Activated CD8-positive, alpha-beta T cell treated with anti-CD3 and anti-CD28 coated beads, Interleukin-2, amount 10 ng/mL, durations not matched to agents 7 days and 5 days (primary cell): ENCODE measurements at regions not wholly inside any gene's neighbourhood (a gene's known extent, or its start where the extent isn't known, plus 50 kb on each side); places are given as distances from the start of the nearest gene placed in this dataset.

Experiments used
- ATAC-seq: fragments of 150-1000 bp; cut with Tn5 transposase; one replicate; pipeline ENCODE4 v1.10.0; 2021; ENCODE audit warnings: moderate library complexity
- CTCF ChIA-PET: fragments of 350-600 bp; sonication (Branson Sonifier 250); formaldehyde crosslinking; loops from one replicate; lab custom pipeline; 2021; ENCODE audit warnings: antibody characterized with exemption; lab: Charles Lee
- POLR2A ChIA-PET: fragments of 350-600 bp; sonication (Branson Sonifier 250); formaldehyde crosslinking; loops from one replicate; lab custom pipeline; 2021; ENCODE audit warnings: antibody characterized with exemption; lab: Charles Lee
- DNase-seq: peaks from one replicate; pipeline ENCODE4 v3.0.0-alpha.2; 2020
- H3K27ac Mint-ChIP-seq: one replicate; pipeline ENCODE4 v1.8.0; 2021; ENCODE audit warnings: mild to moderate bottlenecking, mixed read lengths
- H3K27me3 Mint-ChIP-seq: one replicate; pipeline ENCODE4 v1.8.0; 2021; ENCODE audit warnings: low read depth, mixed read lengths
- H3K36me3 Mint-ChIP-seq: one replicate; pipeline ENCODE4 v1.8.0; 2021; ENCODE audit warnings: low read depth, mixed read lengths
- H3K4me1 Mint-ChIP-seq: one replicate; pipeline ENCODE4 v1.8.0; 2021; ENCODE audit warnings: low read depth, mixed read lengths
- H3K4me3 Mint-ChIP-seq: one replicate; pipeline ENCODE4 v1.8.0; 2021; ENCODE audit warnings: mild to moderate bottlenecking, mixed read lengths
- H3K9me3 Mint-ChIP-seq: one replicate; pipeline ENCODE4 v1.8.0; 2022; ENCODE audit warnings: mixed read lengths; ENCODE audit not compliant: insufficient read depth

- Mint-ChIP-seq H3K36me3 (peaks cover 6% of the 10 kb centered on the region), H3K4me3 (no peak overlapping the region), H3K4me1 (peaks cover 30% of the 10 kb centered on the region), H3K27me3 (no peaks in the 10 kb centered on the region), H3K27ac (no peak overlapping the region), H3K9me3 (no peaks in the 10 kb centered on the region)
- DNase-seq (no peak), ATAC-seq (no peak)
- POLR2A ChIA-PET: no interaction called here
- CTCF ChIA-PET: interaction anchor here (0.7 to 2.1 kb wide), 10 partner anchors 10 to 115 kb away, joined by 3 to 9 read pairs (median 3); partner anchors contain the start of gene SERTAD2
Observed at GRCh38 chr2:64722291-64723044, 68.8 kb upstream of the SERTAD2 start.

GRCh38 chr2:64727013-64727767 lies 73.5 kb upstream of the SERTAD2 start:
- no peaks in the 10 kb centered on the region for H3K27me3 Mint-ChIP-seq
- POLR2A ChIA-PET: interaction anchor here (0.8 to 7.3 kb wide), 13 partner anchors 11 to 500 kb away, joined by 3 to 77 read pairs (median 5); partner anchors contain the start of genes ACTR2 and SERTAD2
- ATAC-seq (peak; percentile 84), DNase-seq (no peak)
- H3K4me3 Mint-ChIP-seq: peak overlapping the region; percentile 36
- CTCF ChIA-PET: interaction anchor here (0.7 to 3.2 kb wide), 29 partner anchors 8 to 143 kb away, joined by 3 to 33 read pairs (median 4); partner anchors contain the start of gene SERTAD2
- H3K27ac Mint-ChIP-seq: peak overlapping the region; percentile 89
- H3K9me3 Mint-ChIP-seq: no peaks in the 10 kb centered on the region
- peaks cover 17% of the 10 kb centered on the region for H3K36me3 Mint-ChIP-seq
- H3K4me1 Mint-ChIP-seq: peaks cover 58% of the 10 kb centered on the region

GRCh38 chr2:64727843-64728463 lies 74.2 kb upstream of the SERTAD2 start:
- Mint-ChIP-seq H3K4me3 (peak overlapping the region; percentile 44), H3K4me1 (peaks cover 62% of the 10 kb centered on the region), H3K27ac (peak overlapping the region; percentile 89), H3K27me3 (no peaks in the 10 kb centered on the region), H3K9me3 (no peaks in the 10 kb centered on the region), H3K36me3 (peaks cover 17% of the 10 kb centered on the region)
- ChIA-PET CTCF (interaction anchor here (0.7 to 3.2 kb wide), 22 partner anchors 9 to 143 kb away, joined by 3 to 33 read pairs (median 4); partner anchors contain the start of gene SERTAD2), POLR2A (interaction anchor here (1.0 to 7.3 kb wide), 9 partner anchors 10 to 500 kb away, joined by 3 to 77 read pairs (median 8); partner anchors contain the start of genes ACTR2 and SERTAD2)
- DNase-seq (no peak), ATAC-seq (no peak)

GRCh38 chr2:64730551-64731262 lies 77.0 kb upstream of the SERTAD2 start:
- POLR2A ChIA-PET: interaction anchor here (7.3 kb wide), 1 partner anchor 78 kb away, joined by 77 read pairs; the partner anchor contains the start of gene SERTAD2

GRCh38 chr2:64731263-64731643 lies 77.5 kb upstream of the SERTAD2 start:
- ChIA-PET CTCF (interaction anchor here (1.5 to 3.7 kb wide), 5 partner anchors 19 to 100 kb away, joined by 3 to 13 read pairs (median 5); no protein-coding TSS in a partner anchor), POLR2A (interaction anchor here (7.3 kb wide), 1 partner anchor 79 kb away, joined by 77 read pairs; the partner anchor contains the start of gene SERTAD2)
- Mint-ChIP-seq H3K36me3 (peaks cover 37% of the 10 kb centered on the region), H3K4me3 (peak overlapping the region; percentile 81), H3K9me3 (no peaks in the 10 kb centered on the region), H3K27me3 (no peaks in the 10 kb centered on the region), H3K4me1 (peaks cover 76% of the 10 kb centered on the region), H3K27ac (peak overlapping the region; percentile 92)
- ATAC-seq (no peak), DNase-seq (no peak)

More at GRCh38 chr2:64730551-64731262, 77.0 kb upstream of the SERTAD2 start:
- peak; percentile 72 for ATAC-seq
- DNase-seq: peak; percentile 60
- Mint-ChIP-seq H3K27me3 (no peaks in the 10 kb centered on the region), H3K27ac (peak overlapping the region; percentile 92), H3K36me3 (peaks cover 34% of the 10 kb centered on the region), H3K9me3 (no peaks in the 10 kb centered on the region), H3K4me1 (peaks cover 75% of the 10 kb centered on the region), H3K4me3 (peak overlapping the region; percentile 81)
- CTCF ChIA-PET: interaction anchor here (0.7 to 3.7 kb wide), 10 partner anchors 11 to 106 kb away, joined by 3 to 13 read pairs (median 4); no protein-coding TSS in a partner anchor

GRCh38 chr2:64731746-64732145 lies 78.0 kb upstream of the SERTAD2 start:
- H3K4me1 Mint-ChIP-seq: peaks cover 75% of the 10 kb centered on the region
- ATAC-seq (no peak), DNase-seq (no peak)
- POLR2A ChIA-PET: interaction anchor here (7.3 kb wide), 1 partner anchor 79 kb away, joined by 77 read pairs; the partner anchor contains the start of gene SERTAD2
- H3K36me3 Mint-ChIP-seq: peaks cover 33% of the 10 kb centered on the region
- no peaks in the 10 kb centered on the region for H3K27me3 Mint-ChIP-seq
- no peaks in the 10 kb centered on the region for H3K9me3 Mint-ChIP-seq
- CTCF ChIA-PET: interaction anchor here (1.0 to 3.7 kb wide), 5 partner anchors 19 to 208 kb away, joined by 3 to 13 read pairs (median 4); no protein-coding TSS in a partner anchor
- peak overlapping the region; percentile 92 for H3K27ac Mint-ChIP-seq
- no peak overlapping the region for H3K4me3 Mint-ChIP-seq

GRCh38 chr2:64732146-64732545 lies 78.4 kb upstream of the SERTAD2 start:
- ChIA-PET POLR2A (interaction anchor here (7.3 kb wide), 1 partner anchor 79 kb away, joined by 77 read pairs; the partner anchor contains the start of gene SERTAD2), CTCF (interaction anchor here (1.0 to 3.7 kb wide), 5 partner anchors 19 to 209 kb away, joined by 3 to 13 read pairs (median 4); no protein-coding TSS in a partner anchor)
- DNase-seq (no peak), ATAC-seq (no peak)
- H3K9me3 Mint-ChIP-seq: no peaks in the 10 kb centered on the region
- H3K27me3 Mint-ChIP-seq: no peaks in the 10 kb centered on the region
- peaks cover 33% of the 10 kb centered on the region for H3K36me3 Mint-ChIP-seq
- no peak overlapping the region for H3K4me3 Mint-ChIP-seq
- H3K4me1 Mint-ChIP-seq: peaks cover 75% of the 10 kb centered on the region
- H3K27ac Mint-ChIP-seq: no peak overlapping the region

- Mint-ChIP-seq H3K27me3 (no peaks in the 10 kb centered on the region), H3K27ac (no peak overlapping the region), H3K4me3 (no peak overlapping the region), H3K4me1 (peaks cover 70% of the 10 kb centered on the region), H3K36me3 (peaks cover 30% of the 10 kb centered on the region), H3K9me3 (no peaks in the 10 kb centered on the region)
- ATAC-seq (no peak), DNase-seq (no peak)
- CTCF ChIA-PET: interaction anchor here (1.3 to 3.3 kb wide), 5 partner anchors 8 to 84 kb away, joined by 4 to 17 read pairs (median 4); partner anchors contain the start of gene SERTAD2
- POLR2A ChIA-PET: interaction anchor here (3.4 to 4.2 kb wide), 2 partner anchors 14 to 82 kb away, joined by 20 to 27 read pairs; partner anchors contain the start of gene SERTAD2
Observed at GRCh38 chr2:64735504-64735903, 81.8 kb upstream of the SERTAD2 start.

GRCh38 chr2:64737547-64737946 lies 83.8 kb upstream of the SERTAD2 start:
- H3K9me3 Mint-ChIP-seq: no peaks in the 10 kb centered on the region
- peak overlapping the region; percentile 24 for H3K4me3 Mint-ChIP-seq
- ATAC-seq: peak; percentile 72
- no peaks in the 10 kb centered on the region for H3K27me3 Mint-ChIP-seq
- peaks cover 22% of the 10 kb centered on the region for H3K36me3 Mint-ChIP-seq
- H3K4me1 Mint-ChIP-seq: peaks cover 51% of the 10 kb centered on the region
- ChIA-PET CTCF (interaction anchor here (0.6 to 3.3 kb wide), 15 partner anchors 9 to 603 kb away, joined by 3 to 17 read pairs (median 4); partner anchors contain the start of gene SERTAD2), POLR2A (interaction anchor here (0.6 to 4.2 kb wide), 5 partner anchors 10 to 84 kb away, joined by 3 to 27 read pairs (median 10); partner anchors contain the start of gene SERTAD2)
- no peak for DNase-seq
- H3K27ac Mint-ChIP-seq: peak overlapping the region; percentile 59

- H3K4me1 Mint-ChIP-seq: peaks cover 50% of the 10 kb centered on the region
- CTCF ChIA-PET: interaction anchor here (0.6 to 3.3 kb wide), 16 partner anchors 9 to 604 kb away, joined by 3 to 17 read pairs (median 4); partner anchors contain the start of gene SERTAD2
- ATAC-seq (peak; percentile 53), DNase-seq (no peak)
- H3K4me3 Mint-ChIP-seq: no peak overlapping the region
- no peaks in the 10 kb centered on the region for H3K9me3 Mint-ChIP-seq
- no peaks in the 10 kb centered on the region for H3K27me3 Mint-ChIP-seq
- H3K27ac Mint-ChIP-seq: peak overlapping the region; percentile 59
- peaks cover 22% of the 10 kb centered on the region for H3K36me3 Mint-ChIP-seq
- POLR2A ChIA-PET: interaction anchor here (1.0 to 4.2 kb wide), 5 partner anchors 10 to 84 kb away, joined by 4 to 27 read pairs (median 10); partner anchors contain the start of gene SERTAD2
Observed at GRCh38 chr2:64738026-64738425, 84.3 kb upstream of the SERTAD2 start.
